HUES48 (cell line): ENCODE measurements at regions not wholly inside any gene's neighbourhood (a gene's known extent, or its start where the extent isn't known, plus 50 kb on each side); places are given as distances from the start of the nearest gene placed in this dataset.

Experiments
- H3K27ac ChIP-seq: one replicate; pipeline ENCODE4 v1.7.0; 2013; ENCODE audit warnings: low read depth, low read length, inconsistent platforms
- H3K27me3 ChIP-seq: 2 replicates; pipeline ENCODE4 v1.6.1; 2013; ENCODE audit warnings: mild to moderate bottlenecking, low read length; ENCODE audit not compliant: control insufficient read depth, insufficient read depth
- H3K36me3 ChIP-seq: 2 replicates; pipeline ENCODE4 v1.6.1; 2013; ENCODE audit warnings: low read length; ENCODE audit not compliant: control insufficient read depth, insufficient read depth
- H3K4me1 ChIP-seq: 2 replicates; pipeline ENCODE4 v1.6.1; 2013; ENCODE audit warnings: mild to moderate bottlenecking, low read length; ENCODE audit not compliant: control insufficient read depth, insufficient read depth
- H3K4me3 ChIP-seq: 2 replicates; pipeline ENCODE4 v1.5.1; 2013; ENCODE audit warnings: mild to moderate bottlenecking, low read depth, low read length
- H3K9ac ChIP-seq: 2 replicates; pipeline ENCODE4 v1.6.1; 2013; ENCODE audit warnings: mild to moderate bottlenecking, low read depth, low read length, moderate library complexity
- H3K9me3 ChIP-seq: 2 replicates; pipeline ENCODE4 v1.6.1; 2013; ENCODE audit warnings: low read length; ENCODE audit not compliant: control insufficient read depth, insufficient read depth

DNA sequence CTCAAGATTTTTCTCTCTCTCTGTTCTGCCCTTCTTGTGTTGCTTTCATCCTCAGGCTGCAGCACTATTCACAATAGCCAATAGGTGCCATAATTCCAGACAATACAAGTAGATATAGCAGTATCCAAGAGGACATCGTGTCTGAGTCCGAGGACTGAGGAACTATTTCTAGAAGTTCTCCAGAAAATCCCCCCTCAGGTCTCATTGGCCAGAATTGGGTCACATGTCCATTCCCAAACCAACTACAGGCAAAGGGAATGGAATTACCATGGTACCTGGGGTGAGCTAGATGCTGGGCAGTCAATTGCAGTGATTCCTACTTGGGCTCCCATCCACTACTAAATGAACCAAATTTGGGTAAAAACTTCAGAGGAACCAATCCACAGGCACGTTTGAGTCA, 301.9 kb upstream of the RASGEF1B start:
- no peak overlapping the region for H3K27ac ChIP-seq
- no peak overlapping the region for H3K9ac ChIP-seq
- H3K9me3 ChIP-seq = no peaks in the 10 kb centered on the region
- no peaks in the 10 kb centered on the region for H3K36me3 ChIP-seq
- no peaks in the 10 kb centered on the region for H3K4me1 ChIP-seq
- no peaks in the 10 kb centered on the region for H3K27me3 ChIP-seq
- H3K4me3 ChIP-seq = no peak overlapping the region

GRCh38 chr4:81771721-81772120, 300.0 kb upstream of the RASGEF1B start:
- H3K4me3 ChIP-seq = no peak overlapping the region
- H3K36me3 ChIP-seq = no peaks in the 10 kb centered on the region
- no peak overlapping the region for H3K27ac ChIP-seq
- no peak overlapping the region for H3K9ac ChIP-seq
- no peaks in the 10 kb centered on the region for H3K27me3 ChIP-seq
- no peaks in the 10 kb centered on the region for H3K4me1 ChIP-seq
- no peaks in the 10 kb centered on the region for H3K9me3 ChIP-seq

GRCh38 chr4:81769244-81769643, 297.5 kb upstream of the RASGEF1B start:
- Histone ChIP-seq H3K4me1 (no peaks in the 10 kb centered on the region), H3K27me3 (no peaks in the 10 kb centered on the region), H3K4me3 (no peak overlapping the region), H3K27ac (no peak overlapping the region), H3K9me3 (no peaks in the 10 kb centered on the region), H3K9ac (no peak overlapping the region), H3K36me3 (no peaks in the 10 kb centered on the region)

GRCh38 chr4:81758574-81759264, 287.0 kb upstream of the RASGEF1B start:
- H3K27ac ChIP-seq = no peak overlapping the region
- H3K4me1 ChIP-seq = no peaks in the 10 kb centered on the region
- no peak overlapping the region for H3K4me3 ChIP-seq
- no peaks in the 10 kb centered on the region for H3K27me3 ChIP-seq
- H3K36me3 ChIP-seq = no peaks in the 10 kb centered on the region
- H3K9ac ChIP-seq = no peak overlapping the region
- no peaks in the 10 kb centered on the region for H3K9me3 ChIP-seq

DNA sequence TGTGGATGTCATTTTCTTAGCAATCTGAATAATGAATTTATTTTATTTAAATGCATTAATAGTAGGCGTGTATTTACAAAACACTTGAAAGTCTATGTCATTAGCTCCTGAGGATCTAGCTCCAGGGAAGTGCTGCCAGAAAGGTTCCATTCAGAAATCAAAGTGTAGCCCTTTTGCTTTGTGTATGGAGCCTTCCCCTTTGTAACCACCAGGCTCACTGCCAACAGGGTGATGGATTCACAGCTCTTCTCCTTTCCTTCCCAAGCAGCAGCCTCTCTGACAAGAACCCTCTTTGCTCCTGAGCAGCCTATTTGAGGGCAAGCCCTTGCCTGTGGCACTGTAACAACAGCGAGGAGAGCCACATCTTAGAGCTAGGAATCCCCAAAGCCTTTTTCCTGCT, 286.0 kb upstream of the RASGEF1B start:
- Histone ChIP-seq H3K27ac (no peak overlapping the region), H3K4me3 (no peak overlapping the region), H3K36me3 (no peaks in the 10 kb centered on the region), H3K4me1 (no peaks in the 10 kb centered on the region), H3K9me3 (no peaks in the 10 kb centered on the region), H3K9ac (no peak overlapping the region), H3K27me3 (no peaks in the 10 kb centered on the region)

DNA sequence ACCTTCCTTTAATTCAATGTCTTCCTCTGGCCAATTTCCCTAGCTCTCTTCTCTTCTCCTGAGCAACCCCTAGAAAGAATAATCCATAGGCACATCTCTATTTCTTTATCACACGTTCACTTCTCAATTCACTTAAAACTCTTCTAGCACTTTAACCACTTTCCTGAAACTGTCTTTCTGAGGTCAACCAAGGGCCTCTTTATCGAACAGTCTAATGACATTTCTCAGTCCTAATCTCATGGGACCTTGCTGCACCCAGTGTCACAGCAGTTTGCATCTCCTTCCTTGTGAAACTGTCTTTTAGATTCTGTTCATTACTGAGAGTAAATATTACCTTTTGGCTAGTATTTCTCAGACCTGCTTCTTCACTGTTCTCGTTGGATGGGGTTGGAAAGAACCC, 285.3 kb upstream of the RASGEF1B start:
- no peak overlapping the region for H3K4me3 ChIP-seq
- no peaks in the 10 kb centered on the region for H3K4me1 ChIP-seq
- no peak overlapping the region for H3K9ac ChIP-seq
- H3K36me3 ChIP-seq = no peaks in the 10 kb centered on the region
- no peaks in the 10 kb centered on the region for H3K27me3 ChIP-seq
- no peak overlapping the region for H3K27ac ChIP-seq
- no peaks in the 10 kb centered on the region for H3K9me3 ChIP-seq

GRCh38 chr4:81756042-81756441, 284.3 kb upstream of the RASGEF1B start:
- no peaks in the 10 kb centered on the region for H3K36me3 ChIP-seq
- no peak overlapping the region for H3K4me3 ChIP-seq
- H3K27me3 ChIP-seq = no peaks in the 10 kb centered on the region
- H3K27ac ChIP-seq = no peak overlapping the region
- no peak overlapping the region for H3K9ac ChIP-seq
- H3K4me1 ChIP-seq = no peaks in the 10 kb centered on the region
- H3K9me3 ChIP-seq = no peaks in the 10 kb centered on the region

GRCh38 chr4:81754169-81754568, 282.5 kb upstream of the RASGEF1B start:
- H3K36me3 ChIP-seq = no peaks in the 10 kb centered on the region
- H3K27ac ChIP-seq = no peak overlapping the region
- no peaks in the 10 kb centered on the region for H3K9me3 ChIP-seq
- H3K27me3 ChIP-seq = no peaks in the 10 kb centered on the region
- no peaks in the 10 kb centered on the region for H3K4me1 ChIP-seq
- no peak overlapping the region for H3K4me3 ChIP-seq
- H3K9ac ChIP-seq = no peak overlapping the region

GRCh38 chr4:81751531-81752289, 280.0 kb upstream of the RASGEF1B start:
- H3K9me3 ChIP-seq = no peaks in the 10 kb centered on the region

GRCh38 chr4:81747242-81747930, 275.7 kb upstream of the RASGEF1B start:
- H3K4me1 ChIP-seq = 0 out of 2 replicates have a peak, but pooled peaks cover 5% of the 10 kb centered on the region
- H3K9me3 ChIP-seq = no peaks in the 10 kb centered on the region
- H3K9ac ChIP-seq = no peak overlapping the region
- no peaks in the 10 kb centered on the region for H3K36me3 ChIP-seq
- H3K27ac ChIP-seq = no peak overlapping the region
- no peaks in the 10 kb centered on the region for H3K27me3 ChIP-seq
- no peak overlapping the region for H3K4me3 ChIP-seq

More at GRCh38 chr4:81751531-81752289, 280.0 kb upstream of the RASGEF1B start:
- no peak overlapping the region for H3K4me3 ChIP-seq
- no peak overlapping the region for H3K27ac ChIP-seq
- H3K36me3 ChIP-seq = no peaks in the 10 kb centered on the region
- H3K27me3 ChIP-seq = no peaks in the 10 kb centered on the region
- H3K9ac ChIP-seq = no peak overlapping the region
- no peaks in the 10 kb centered on the region for H3K4me1 ChIP-seq

- Histone ChIP-seq H3K27me3 (no peaks in the 10 kb centered on the region), H3K27ac (no peak overlapping the region), H3K9me3 (no peaks in the 10 kb centered on the region), H3K9ac (no peak overlapping the region), H3K36me3 (no peaks in the 10 kb centered on the region), H3K4me1 (0 out of 2 replicates have a peak, but pooled peaks cover 7% of the 10 kb centered on the region), H3K4me3 (no peak overlapping the region)
Measured at GRCh38 chr4:81746773-81747172, 275.1 kb upstream of the RASGEF1B start.
